AG04449 (cell line): ENCODE measurements at regions not wholly inside any gene's neighbourhood (a gene's known extent, or its start where the extent isn't known, plus 50 kb on each side); places are given as distances from the start of the nearest gene placed in this dataset.
A peak's percentile ranks its signal among the peaks of the same experiment; 100 is the strongest.

ENCODE experiments used
- CTCF ChIA-PET: fragments of 350-600 bp; formaldehyde crosslinking; extraction: SDS; loops from one replicate; lab custom pipeline; 2021; ENCODE audit warnings: antibody characterized with exemption; lab: Yijun Ruan, JAX
- POLR2A ChIA-PET: fragments of 400-600, 350-600 bp; formaldehyde crosslinking; extraction: SDS; loops from one replicate; lab custom pipeline; 2020; ENCODE audit warnings: antibody characterized with exemption, inconsistent platforms; lab: Yijun Ruan, JAX
- DNase-seq: peaks from one replicate; pipeline ENCODE4 v3.0.0-alpha.2; 2010; ENCODE audit warnings: low read depth, low spot score
- H3K4me3 ChIP-seq: 2 replicates; pipeline ENCODE4 v1.5.1; 2011; ENCODE audit warnings: low read depth, mild to moderate bottlenecking, control low read depth, low read length
- TF ChIP-seq, protein P1 (sequence below): IDR thresholded peaks from one replicate; pipeline ENCODE4 v1.5.1; 2011; ENCODE audit warnings: mild to moderate bottlenecking, moderate library complexity, low read length, control low read depth, inconsistent platforms; ENCODE audit not compliant: insufficient read depth; ENCODE audit errors: missing control alignments

DNA sequence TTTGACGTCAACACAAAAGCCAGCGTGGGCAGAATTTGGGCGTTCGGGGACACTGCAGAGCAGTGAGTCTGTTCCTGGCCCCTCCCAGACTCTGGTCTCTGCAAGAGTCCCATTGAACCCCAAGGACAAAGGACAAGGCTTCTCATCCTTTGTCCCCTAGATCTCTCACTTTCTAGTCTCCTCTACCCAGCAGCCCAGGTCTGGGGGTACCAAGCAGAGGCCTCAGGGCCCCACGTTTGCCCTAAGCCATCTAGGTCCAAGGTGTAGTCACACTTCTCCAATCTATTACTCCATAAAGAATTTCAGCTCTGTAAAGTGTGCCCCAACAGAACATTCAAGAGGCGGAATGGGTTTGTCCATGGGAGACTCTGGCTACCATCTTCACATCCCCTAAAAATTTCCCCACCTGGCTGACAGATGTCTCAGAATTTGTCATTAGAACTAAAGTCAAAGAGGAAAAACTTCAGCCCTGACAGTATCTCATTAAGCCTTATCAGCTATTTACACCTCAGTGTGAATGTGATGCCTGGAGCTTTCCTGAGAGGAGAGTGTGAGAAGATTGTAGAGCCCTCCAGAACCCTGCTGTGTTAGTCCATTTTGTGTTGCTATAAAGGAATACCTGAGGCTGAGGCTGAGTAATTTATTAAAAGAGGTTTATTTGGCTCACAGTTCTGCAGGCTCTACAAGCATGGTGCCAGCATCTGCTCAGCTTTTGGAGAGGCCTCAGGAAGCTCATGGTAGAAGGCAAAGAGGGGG, 81.4 kb upstream of the HABP2 start:
- CTCF ChIA-PET, result interaction anchor here (2.4 kb wide), 1 partner anchor 17 kb away, joined by 6 read pairs; no protein-coding TSS in a partner anchor
- no peak for DNase-seq
- no peak overlapping the region for H3K4me3 ChIP-seq
- POLR2A ChIA-PET, result no interaction called here
- TF ChIP-seq, protein P1, sequence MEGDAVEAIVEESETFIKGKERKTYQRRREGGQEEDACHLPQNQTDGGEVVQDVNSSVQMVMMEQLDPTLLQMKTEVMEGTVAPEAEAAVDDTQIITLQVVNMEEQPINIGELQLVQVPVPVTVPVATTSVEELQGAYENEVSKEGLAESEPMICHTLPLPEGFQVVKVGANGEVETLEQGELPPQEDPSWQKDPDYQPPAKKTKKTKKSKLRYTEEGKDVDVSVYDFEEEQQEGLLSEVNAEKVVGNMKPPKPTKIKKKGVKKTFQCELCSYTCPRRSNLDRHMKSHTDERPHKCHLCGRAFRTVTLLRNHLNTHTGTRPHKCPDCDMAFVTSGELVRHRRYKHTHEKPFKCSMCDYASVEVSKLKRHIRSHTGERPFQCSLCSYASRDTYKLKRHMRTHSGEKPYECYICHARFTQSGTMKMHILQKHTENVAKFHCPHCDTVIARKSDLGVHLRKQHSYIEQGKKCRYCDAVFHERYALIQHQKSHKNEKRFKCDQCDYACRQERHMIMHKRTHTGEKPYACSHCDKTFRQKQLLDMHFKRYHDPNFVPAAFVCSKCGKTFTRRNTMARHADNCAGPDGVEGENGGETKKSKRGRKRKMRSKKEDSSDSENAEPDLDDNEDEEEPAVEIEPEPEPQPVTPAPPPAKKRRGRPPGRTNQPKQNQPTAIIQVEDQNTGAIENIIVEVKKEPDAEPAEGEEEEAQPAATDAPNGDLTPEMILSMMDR, result no peak

DNA sequence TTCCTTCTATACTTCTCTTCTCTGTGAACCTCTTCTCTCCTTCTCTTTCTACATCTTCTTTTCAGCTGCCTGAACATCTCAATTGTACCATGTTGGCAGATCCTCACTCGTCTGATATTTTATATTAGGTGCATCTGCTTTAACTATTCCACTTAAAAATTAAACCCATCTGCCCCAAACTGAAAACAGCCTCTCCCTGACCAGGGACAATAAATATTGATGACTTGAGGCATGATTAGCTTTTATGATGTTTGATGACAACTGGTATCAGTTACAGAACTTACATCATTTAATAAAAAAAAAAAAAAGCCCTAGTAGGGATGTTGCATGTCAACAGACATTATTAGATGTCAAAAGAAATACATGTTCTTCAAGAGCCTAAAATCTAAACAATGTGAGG, 79.8 kb upstream of the HABP2 start:
- POLR2A ChIA-PET, result no interaction called here
- no peak overlapping the region for H3K4me3 ChIP-seq
- DNase-seq, result no peak
- CTCF ChIA-PET, result interaction anchor here (0.9 to 3.2 kb wide), 4 partner anchors 9 to 48 kb away, joined by 3 to 15 read pairs (median 6); no protein-coding TSS in a partner anchor
- TF ChIP-seq, protein P1, result no peak

DNA sequence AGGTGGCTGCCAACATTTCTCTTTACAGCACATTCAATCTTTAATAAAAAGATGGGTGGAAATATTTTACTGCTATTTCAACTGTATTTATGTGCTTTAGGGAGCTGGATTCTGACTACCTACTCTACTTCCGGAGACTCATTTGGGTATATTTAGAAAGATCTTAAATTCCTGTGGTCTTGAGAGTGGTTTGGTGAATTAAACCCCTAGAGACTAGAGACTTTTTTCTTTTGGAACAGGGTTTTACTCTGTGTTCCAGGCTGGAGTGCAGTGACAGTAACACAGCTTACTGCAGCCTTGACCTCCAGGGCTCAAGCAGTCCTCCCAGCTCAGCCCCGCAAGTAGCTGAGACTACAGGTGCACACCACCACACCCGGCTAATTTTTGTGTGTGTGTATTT, 79.0 kb upstream of the HABP2 start:
- DNase-seq, result peak; percentile 19

DNA sequence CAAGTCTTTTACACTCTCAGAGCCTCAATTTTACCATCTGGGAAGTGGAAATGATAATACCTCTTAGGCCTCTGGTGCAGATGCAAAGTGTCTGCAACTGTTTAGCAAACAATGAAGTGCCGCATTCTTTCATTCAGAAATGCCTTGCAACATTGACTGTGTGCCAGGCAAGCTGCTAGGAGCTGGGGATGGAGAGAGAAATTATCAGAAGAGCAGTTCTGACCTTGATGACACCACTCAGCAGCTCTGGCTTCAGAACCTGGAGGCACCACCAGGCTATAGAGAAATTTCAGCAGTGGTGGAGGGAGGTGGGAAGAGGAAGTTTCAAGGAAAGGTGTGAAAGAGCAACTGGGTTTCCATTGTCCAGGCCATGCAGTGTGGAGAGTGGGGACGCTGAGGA, 78.1 kb upstream of the HABP2 start:
- no peak overlapping the region for H3K4me3 ChIP-seq
- no peak for DNase-seq
- ChIA-PET POLR2A (no interaction called here), CTCF (interaction anchor here (0.9 to 3.2 kb wide), 3 partner anchors 10 to 46 kb away, joined by 3 to 15 read pairs (median 4); no protein-coding TSS in a partner anchor)
- TF ChIP-seq, protein P1, result no peak

More for the DNA sequence above, 79.0 kb upstream of the HABP2 start:
- TF ChIP-seq, protein P1, result no peak
- POLR2A ChIA-PET, result no interaction called here
- CTCF ChIA-PET, result interaction anchor here (0.8 to 3.2 kb wide), 5 partner anchors 9 to 1001 kb away, joined by 3 to 15 read pairs (median 4); no protein-coding TSS in a partner anchor
- H3K4me3 ChIP-seq, result no peak overlapping the region

DNA sequence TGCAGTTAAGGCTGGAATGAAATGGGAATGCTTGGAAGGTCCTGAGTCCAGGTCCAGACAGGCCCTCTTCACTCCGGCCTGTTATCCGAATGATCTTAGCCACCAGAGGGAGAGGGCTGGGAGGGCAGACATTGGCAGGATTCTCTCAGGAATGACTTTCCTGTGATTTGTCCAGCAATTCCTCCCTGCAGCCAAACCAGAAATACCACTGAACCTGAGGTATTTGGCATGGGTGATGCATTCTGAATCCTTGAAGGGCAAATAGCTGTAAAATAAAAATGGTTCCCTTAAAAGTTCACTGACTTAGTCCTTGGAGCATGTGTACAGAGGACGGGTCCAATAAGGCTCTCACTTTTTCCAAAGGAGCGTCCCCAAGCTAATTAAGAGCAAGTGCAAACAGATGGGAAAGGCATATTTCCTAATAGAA, 77.5 kb upstream of the HABP2 start:
- peak; percentile 63 for DNase-seq
- H3K4me3 ChIP-seq, result no peak overlapping the region
- ChIA-PET POLR2A (interaction anchor here (0.8 kb wide), 1 partner anchor 17 kb away, joined by 4 read pairs; no protein-coding TSS in a partner anchor), CTCF (interaction anchor here (1.4 to 3.2 kb wide), 2 partner anchors 21 to 45 kb away, joined by 3 to 15 read pairs; no protein-coding TSS in a partner anchor)
- TF ChIP-seq, protein P1, result peak; percentile 31

DNA sequence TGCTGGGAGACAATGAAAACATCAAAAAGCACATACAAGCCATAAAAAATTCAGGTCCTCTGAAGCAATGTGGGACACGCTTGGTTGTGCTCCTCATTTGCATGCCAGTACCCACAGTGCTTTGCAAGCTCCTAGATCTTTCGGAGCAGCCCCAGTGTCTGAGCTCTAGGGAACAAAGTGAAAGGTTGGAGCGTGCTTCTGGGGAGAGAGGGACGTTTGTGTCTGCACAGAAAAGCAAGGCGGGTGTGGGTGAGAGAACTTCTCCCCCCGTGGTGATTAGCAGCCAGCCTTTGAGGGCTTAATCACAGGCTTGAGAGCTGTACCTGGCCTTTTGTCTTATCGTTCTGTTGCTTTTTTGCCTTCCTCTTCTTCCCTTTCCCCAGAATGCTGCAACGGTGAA, 76.7 kb upstream of the HABP2 start:
- DNase-seq, result no peak
- TF ChIP-seq, protein P1, result no peak
- ChIA-PET POLR2A (interaction anchor here (0.8 kb wide), 1 partner anchor 17 kb away, joined by 4 read pairs; no protein-coding TSS in a partner anchor), CTCF (interaction anchor here (3.2 kb wide), 1 partner anchor 22 kb away, joined by 15 read pairs; no protein-coding TSS in a partner anchor)
- no peak overlapping the region for H3K4me3 ChIP-seq
